IMR-90 (cell line): ENCODE measurements at regions not wholly inside any gene's neighbourhood (a gene's known extent, or its start where the extent isn't known, plus 50 kb on each side); places are given as distances from the start of the nearest gene placed in this dataset.

Source experiments
- BHLHE40 ChIP-seq: fragments of 150-350 bp; IDR thresholded peaks from 2 replicates; pipeline ENCODE4 v1.6.1; 2016; ENCODE audit warnings: mild to moderate bottlenecking, low read depth, low read length
- FOS ChIP-seq: fragments of 150-350 bp; IDR thresholded peaks from 2 replicates; pipeline ENCODE4 v1.6.1; 2016; ENCODE audit warnings: low read depth, low read length
- RCOR1 ChIP-seq: IDR thresholded peaks from 2 replicates; pipeline ENCODE4 v1.6.1; 2012; ENCODE audit warnings: mild to moderate bottlenecking, low read length, improper control_type of control experiment; ENCODE audit not compliant: insufficient replicate concordance
- TF ChIP-seq, protein P1 (sequence below): conservative IDR thresholded peaks from 2 replicates; pipeline ENCODE4 v1.5.1; 2012; ENCODE audit warnings: mild to moderate bottlenecking, low read depth, low read length, improper control_type of control experiment

DNA sequence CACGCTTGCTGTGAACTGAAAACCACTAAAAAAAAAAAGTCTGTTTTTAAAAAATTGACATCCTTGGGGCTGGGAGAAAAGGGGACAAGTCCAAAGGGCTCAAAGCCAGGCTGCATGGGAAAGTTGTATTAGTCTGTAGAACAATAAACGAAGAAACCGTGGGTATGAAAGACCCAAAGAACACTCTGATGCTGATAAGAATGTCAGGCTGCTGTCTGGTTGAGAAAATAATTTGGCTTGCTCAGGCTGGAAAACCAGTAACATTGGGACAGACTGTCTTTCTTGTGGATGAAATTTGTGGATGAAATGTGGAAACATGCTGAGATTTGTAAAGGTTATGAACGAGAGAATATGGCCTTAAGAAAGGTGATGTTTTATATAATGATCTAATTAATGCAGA, 68.5 kb upstream of the HSPB3 start:
- TF ChIP-seq FOS (no peak), BHLHE40 (no peak), RCOR1 (no peak)
- TF ChIP-seq, protein P1, sequence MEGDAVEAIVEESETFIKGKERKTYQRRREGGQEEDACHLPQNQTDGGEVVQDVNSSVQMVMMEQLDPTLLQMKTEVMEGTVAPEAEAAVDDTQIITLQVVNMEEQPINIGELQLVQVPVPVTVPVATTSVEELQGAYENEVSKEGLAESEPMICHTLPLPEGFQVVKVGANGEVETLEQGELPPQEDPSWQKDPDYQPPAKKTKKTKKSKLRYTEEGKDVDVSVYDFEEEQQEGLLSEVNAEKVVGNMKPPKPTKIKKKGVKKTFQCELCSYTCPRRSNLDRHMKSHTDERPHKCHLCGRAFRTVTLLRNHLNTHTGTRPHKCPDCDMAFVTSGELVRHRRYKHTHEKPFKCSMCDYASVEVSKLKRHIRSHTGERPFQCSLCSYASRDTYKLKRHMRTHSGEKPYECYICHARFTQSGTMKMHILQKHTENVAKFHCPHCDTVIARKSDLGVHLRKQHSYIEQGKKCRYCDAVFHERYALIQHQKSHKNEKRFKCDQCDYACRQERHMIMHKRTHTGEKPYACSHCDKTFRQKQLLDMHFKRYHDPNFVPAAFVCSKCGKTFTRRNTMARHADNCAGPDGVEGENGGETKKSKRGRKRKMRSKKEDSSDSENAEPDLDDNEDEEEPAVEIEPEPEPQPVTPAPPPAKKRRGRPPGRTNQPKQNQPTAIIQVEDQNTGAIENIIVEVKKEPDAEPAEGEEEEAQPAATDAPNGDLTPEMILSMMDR: no peak
